GM12872 (cell line): ENCODE measurements at regions not wholly inside any gene's neighbourhood (a gene's known extent, or its start where the extent isn't known, plus 50 kb on each side); places are given as distances from the start of the nearest gene placed in this dataset.

Experiments used
- CTCF ChIP-seq: IDR thresholded peaks from 3 replicates; pipeline ENCODE4 v1.5.1; 2011; ENCODE audit warnings: low read depth, mild to moderate bottlenecking, low read length, moderate library complexity; ENCODE audit not compliant: insufficient read depth

- no peak for TF ChIP-seq CTCF
These were observed 510.3 kb downstream of the NPHP4 start for GRCh38 chr1:5481889-5482288.

- no peak for TF ChIP-seq CTCF
These were observed 511.3 kb downstream of the NPHP4 start for GRCh38 chr1:5480906-5481305.

GRCh38 chr1:5479876-5480646, 512.2 kb downstream of the NPHP4 start:
- no peak for TF ChIP-seq CTCF

- no peak for TF ChIP-seq CTCF
These were observed 513.3 kb downstream of the NPHP4 start for GRCh38 chr1:5478961-5479360.

GRCh38 chr1:5478156-5478695, 514.0 kb downstream of the NPHP4 start:
- no peak for TF ChIP-seq CTCF

- TF ChIP-seq CTCF = no peak
These were observed 514.5 kb downstream of the NPHP4 start for GRCh38 chr1:5477716-5478115.

- no peak for TF ChIP-seq CTCF
These were observed 516.7 kb downstream of the NPHP4 start for GRCh38 chr1:5475572-5475971.

- no peak for TF ChIP-seq CTCF
These were observed 519.0 kb downstream of the NPHP4 start for GRCh38 chr1:5473268-5473667.
